GM19351 (cell line): ENCODE measurements at regions not wholly inside any gene's neighbourhood (a gene's known extent, or its start where the extent isn't known, plus 50 kb on each side); places are given as distances from the start of the nearest gene placed in this dataset.
"Not testable (repeated sequence)": the region's sequence is repeated elsewhere in the genome, so short reads cannot be mapped to it uniquely, and the experiment has no call there.

ENCODE experiments used
- ATAC-seq: cut with Tn5 transposase; IDR thresholded peaks from one replicate; pipeline ENCODE4 v1.9.1; 2021; ENCODE audit warnings: mild to moderate bottlenecking, moderate library complexity; ENCODE audit not compliant: unreplicated experiment

- no peak for ATAC-seq
Observed at GRCh38 chr4:64016893-64017292, 392.4 kb downstream of the TECRL start.

DNA sequence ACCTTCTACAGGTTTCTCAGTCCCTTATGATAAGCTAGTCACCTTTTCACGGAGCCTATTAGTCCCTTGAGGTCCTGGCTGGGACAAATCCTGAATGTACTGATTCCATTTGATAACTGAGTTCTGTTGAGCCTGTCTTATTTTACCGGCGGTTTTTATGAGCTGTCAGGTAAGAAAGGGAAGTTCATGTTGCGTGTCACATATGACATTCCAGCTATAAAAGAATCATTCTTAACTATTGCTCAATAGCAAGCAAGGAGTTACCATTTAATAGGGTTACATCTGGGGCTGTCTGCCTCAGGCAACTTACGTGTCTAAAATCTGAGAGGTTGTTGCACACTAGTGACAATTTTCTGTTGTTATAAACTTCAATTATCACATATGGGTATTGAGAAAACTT is 394.6 kb downstream of the TECRL start:
- ATAC-seq: no peak

DNA sequence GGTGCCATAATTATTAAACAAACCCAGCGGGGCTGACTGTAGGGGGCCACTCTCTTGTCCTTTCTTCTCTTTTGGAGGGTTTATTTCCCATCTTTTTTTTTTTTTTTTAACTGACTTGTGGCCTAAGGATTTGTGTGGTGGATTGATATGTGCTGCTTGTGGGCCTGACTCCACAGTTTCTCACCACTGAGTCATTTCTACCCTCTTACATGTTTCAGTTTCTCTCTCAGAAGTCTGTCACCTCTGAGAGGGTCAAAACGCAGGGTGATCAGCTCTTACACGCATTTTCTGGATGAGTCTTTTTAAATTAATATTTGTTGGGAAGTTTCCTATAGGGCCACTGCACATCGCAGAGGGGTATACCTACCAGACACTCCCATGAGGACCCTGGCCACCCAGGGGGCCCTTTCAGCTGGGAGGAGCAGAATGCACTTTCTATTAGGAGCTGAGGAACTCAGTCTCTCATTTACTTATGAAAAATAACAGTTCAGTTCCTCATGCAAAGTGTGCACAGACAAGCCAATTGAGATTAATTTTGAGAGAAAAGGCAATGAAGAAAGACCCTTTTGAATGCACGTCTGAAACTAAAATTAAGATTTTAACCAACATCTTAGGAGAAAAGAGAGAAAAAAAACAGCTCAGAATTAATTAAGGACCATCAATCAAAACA is 407.9 kb downstream of the TECRL start:
- ATAC-seq: peak; percentile 96

GRCh38 chr4:64000241-64000640 is 409.0 kb downstream of the TECRL start:
- no peak for ATAC-seq

GRCh38 chr4:63986253-63986652 is 423.0 kb downstream of the TECRL start:
- no peak for ATAC-seq

DNA sequence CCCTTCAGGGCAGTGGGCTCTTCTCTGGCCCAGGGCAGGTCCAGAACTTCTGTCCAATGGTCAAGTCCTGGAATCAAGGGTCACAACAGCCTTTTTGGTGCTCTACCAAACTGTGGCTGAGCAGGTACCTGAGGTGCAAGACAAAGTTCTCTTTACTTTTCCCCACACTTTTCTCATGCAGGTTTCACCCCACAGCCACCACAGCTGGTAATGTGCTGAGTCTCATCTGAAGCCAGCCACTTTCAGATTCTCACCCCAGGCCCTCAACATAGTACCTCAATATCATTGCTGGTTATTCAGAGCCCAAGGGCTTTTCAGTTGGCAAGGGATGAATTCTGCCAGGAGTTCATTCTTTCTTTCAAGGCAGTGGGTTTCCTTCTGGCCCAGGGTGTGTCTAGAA is 426.0 kb downstream of the TECRL start:
- ATAC-seq: no peak

GRCh38 chr4:63965875-63966274 is 443.4 kb downstream of the TECRL start:
- ATAC-seq: no peak

DNA sequence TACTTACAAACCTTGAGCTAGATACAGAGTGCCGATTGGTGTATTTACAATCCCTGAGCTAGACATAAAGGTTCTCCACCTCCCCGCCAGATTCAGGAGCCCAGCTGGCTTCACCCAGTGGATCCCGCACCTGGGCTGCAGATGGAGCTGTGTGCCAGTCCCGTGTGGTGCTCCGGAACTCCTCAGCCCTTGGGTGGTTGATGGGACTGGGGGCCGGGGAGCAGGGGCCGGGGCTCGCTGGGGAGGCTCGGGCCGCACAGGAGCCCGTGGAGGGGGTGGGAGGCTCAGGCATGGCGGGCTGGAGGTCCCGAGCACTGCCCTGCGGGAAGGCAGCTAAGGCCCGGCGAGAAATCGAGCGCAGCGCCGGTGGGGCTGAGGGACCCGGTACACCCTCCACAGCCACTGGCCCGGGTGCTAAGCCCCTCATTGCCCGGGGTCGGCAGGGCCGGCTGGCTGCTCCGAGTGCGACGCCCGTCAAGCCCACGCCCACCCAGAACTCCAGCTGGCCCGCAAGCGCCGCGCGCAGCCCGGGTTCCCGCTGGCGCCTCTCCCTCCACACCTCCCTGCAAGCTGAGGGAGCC is 466.5 kb downstream of the TECRL start:
- ATAC-seq: not testable (repeated sequence)

DNA sequence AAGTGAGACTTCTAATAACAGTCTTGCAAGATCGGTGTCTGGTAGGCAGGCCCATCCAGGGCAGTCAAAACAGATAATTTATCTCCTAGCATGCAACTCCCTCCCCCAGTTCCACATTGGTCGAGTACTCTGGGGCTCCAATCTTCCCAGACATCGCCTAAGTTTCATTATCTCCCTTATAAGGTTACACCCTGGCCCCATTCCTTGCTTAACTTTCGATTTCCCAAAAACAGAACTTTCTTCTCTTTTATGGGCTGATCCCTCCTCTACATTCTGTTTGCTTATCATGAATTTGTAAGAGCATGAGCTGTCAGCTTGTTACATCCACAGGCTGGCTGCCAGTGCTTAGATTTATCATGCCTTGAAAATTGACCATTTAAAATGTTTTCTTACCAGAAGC is 471.3 kb downstream of the TECRL start:
- no peak for ATAC-seq

DNA sequence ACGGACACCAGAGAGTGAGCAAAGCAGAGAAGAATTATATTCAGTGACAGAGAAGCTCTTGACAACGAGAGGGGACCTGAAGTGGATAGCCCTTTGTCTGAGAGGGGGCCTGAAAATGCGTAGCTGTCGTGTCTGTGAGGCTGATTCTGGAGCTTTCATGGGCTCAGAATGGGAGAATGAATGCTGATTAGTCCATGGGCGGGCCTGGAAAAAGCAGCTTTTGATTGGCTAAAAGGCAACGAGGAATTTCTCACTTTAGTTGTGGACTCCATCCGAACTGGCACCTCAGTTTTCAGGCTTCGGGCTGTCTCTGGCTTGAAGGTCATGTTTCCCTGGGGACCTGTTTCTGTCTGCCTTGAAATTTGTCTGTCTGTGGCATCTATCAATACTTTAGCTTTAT is 487.1 kb downstream of the TECRL start:
- ATAC-seq: no peak

DNA sequence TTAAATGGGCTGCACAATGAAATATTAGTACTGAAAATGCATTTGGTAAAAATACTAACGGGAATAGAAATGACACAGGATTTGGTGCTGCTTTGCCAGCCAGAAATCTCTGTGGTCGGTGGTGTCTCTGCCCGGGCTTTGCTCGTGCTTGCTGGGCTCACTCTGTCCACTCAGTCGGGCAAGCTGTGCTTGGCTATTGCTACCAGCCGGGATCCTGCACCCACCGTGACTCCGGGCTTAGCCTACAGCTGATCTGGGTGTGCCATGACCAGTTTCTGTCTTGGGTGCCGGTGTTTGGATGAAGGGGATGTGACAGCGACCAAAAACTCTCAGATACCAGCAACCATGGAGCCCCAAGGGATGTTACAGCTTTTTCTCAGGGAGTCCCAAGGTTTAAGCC is 487.7 kb downstream of the TECRL start:
- ATAC-seq: no peak

DNA sequence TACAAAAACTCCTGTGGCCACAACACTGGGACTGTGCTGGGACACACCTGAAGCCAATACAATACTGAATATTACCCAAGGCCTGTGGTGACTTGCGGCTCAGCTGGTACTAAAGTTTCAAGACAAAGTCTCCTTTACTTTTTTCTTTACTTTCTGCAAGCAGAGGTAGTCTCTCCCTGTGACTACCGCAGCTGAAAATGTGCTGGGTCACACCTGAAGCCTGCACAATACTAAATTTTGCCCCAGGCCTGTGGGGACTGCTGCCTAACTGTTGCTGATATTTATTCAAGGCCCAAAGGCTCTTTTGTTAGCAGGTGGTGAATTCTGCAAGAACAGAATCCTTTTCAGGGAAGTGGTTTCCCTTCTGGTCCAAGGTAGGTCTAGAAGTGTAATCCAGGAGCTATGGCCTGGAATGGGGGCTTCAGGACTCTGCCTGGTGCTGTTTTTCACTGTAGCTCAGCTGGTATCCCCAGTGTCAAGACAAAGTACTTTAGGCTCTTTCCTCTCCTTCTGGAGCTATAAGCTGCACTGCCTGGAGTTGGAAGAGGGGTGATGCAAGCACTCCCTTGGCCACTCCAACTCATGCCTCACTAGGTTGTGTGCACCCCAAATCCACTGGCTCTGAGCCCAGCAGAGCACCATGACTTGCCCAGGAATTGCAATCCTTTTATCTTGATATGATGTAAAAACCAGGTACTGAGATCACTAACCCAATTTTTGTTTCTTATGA is 489.4 kb downstream of the TECRL start:
- ATAC-seq: no peak

DNA sequence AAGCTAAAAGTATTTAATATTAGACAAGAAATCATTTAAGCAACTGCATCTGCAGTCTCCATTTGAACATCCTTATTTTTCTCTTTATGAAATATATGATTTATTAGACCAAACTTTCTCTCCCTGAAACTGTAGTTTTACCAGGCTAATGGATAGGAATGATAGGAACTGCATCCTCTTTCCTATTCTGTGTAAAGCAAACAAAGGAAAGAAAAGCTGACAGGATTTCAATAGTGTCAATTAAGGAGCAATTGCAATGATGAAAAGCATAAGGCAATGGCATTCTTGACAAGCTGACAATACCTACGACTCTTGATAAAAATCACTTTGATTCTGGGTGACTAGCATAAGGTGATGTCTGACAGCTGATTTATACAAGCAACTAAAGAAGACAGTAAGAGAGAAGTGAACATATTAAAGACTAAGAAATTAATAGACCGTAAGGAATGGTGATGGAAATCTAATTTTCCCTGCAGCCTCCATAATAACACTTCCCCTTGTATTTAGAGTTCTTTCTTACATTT is 502.5 kb downstream of the TECRL start:
- ATAC-seq: no peak

GRCh38 chr4:63904201-63904600 is 505.0 kb downstream of the TECRL start:
- no peak for ATAC-seq

DNA sequence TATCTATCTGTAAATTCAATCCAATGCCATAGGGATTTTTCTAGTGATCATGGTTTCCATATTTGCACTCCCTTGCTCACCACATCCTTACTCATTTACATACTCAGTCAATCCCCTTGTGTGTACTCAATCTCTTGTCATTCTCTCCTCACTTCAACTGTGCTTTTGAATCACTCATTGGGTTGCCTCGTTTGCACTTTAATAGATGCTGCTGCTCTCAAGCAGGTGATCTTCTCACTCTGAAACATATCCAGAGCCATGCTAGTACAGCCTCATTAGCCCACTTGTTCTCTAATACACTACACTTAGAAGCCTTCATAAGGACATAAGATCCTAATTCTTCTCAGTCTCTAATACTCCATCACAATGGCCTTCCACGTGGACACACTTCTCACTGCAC is 507.9 kb downstream of the TECRL start:
- no peak for ATAC-seq

DNA sequence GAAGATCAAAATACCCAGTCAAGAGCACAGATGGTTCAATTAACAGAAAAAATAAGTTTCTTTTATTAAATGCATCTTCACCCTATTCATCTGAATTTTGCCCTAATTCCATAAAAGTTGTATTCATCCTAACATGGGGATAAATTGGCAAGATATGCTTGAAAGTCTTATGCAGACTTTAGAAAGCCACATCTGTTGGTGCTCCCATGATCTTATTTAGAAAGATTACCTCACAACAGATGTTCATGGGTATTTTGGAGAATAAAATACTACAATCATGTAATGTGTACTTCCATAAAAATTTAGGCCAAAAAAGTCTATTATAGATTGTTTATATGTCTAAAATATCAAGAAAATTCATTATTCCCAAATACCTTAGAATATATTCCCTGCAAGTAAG is 510.3 kb downstream of the TECRL start:
- no peak for ATAC-seq

- no peak for ATAC-seq
Observed at GRCh38 chr4:63894161-63894560, 515.1 kb downstream of the TECRL start.

- ATAC-seq: no peak
Observed at GRCh38 chr4:63869370-63869769, 539.9 kb downstream of the TECRL start.

DNA sequence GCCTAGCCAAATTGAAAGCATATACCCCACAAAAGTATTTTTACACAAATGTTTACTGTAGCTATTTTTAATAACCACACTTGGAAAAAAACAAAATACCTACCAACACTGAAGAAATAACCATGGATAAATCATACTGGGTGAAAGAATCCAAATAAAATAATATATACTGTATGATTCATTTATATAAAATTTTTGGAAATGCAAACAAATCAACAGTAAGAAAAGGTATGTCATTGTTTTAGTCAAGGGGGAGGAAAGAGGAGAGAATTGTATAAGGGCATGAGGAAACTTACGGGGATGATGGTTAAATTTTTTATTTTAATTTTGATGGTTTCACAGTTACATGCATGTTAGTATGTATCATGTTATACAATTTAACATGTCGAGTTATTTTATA is 557.8 kb downstream of the TECRL start:
- ATAC-seq: no peak

GRCh38 chr4:63841266-63841665 is 568.0 kb downstream of the TECRL start:
- no peak for ATAC-seq

- ATAC-seq: no peak
Observed at GRCh38 chr4:63831590-63832155, 577.6 kb downstream of the TECRL start.
